ENCODE measurements at regions not wholly inside any gene's neighbourhood (a gene's known extent, or its start where the extent isn't known, plus 50 kb on each side); places are given as distances from the start of the nearest gene placed in this dataset.

DNA sequence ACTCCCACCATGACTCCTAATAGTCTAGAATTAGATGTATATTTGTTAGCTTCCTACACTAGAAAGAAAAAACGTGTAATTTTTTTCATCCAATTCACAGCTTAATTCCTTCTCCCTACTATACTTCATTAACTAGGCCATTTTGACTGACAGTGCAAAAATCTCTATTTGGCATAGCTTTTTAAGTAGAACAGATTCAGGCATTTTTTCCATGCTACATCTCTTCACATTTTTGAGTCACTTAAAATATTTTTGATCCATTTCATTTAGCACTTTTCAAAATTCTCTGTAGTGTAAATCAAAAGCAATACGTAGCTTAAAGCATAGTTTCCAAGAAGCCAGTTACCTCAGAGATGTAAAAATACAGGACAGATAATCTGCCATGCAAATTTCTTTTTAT lies 391.1 kb upstream of the NPVF start:
- H3K27me3 ChIP-seq (ENCODE audit: control insufficient read depth in 1 of 2, insufficient read depth in 2 of 2, low read length in 2 of 2): no peaks in the 10 kb centered on the region
- H3K27ac ChIP-seq (ENCODE audit: low read depth in 2 of 2, low read length in 1 of 2): no peak overlapping the region
- no peaks in the 10 kb centered on the region for H3K9me3 ChIP-seq (ENCODE audit: control insufficient read depth in 2 of 2, insufficient read depth in 1 of 2, low read depth in 1 of 2, low read length in 1 of 2)
- no peaks in the 10 kb centered on the region for H3K36me3 ChIP-seq (ENCODE audit: control insufficient read depth in 2 of 2, insufficient read depth in 2 of 2, low read length in 1 of 2)
- WGBS, 2 donors: 66 to 70% methylated on average over 2 of the region's 2 CpGs
- H3K4me3 ChIP-seq (ENCODE audit: low read depth in 1 of 2, low read length in 2 of 2): no peak overlapping the region
- H3K4me1 ChIP-seq (ENCODE audit: control insufficient read depth in 2 of 2, insufficient read depth in 2 of 2, low read length in 1 of 2): no peaks in the 10 kb centered on the region

DNA sequence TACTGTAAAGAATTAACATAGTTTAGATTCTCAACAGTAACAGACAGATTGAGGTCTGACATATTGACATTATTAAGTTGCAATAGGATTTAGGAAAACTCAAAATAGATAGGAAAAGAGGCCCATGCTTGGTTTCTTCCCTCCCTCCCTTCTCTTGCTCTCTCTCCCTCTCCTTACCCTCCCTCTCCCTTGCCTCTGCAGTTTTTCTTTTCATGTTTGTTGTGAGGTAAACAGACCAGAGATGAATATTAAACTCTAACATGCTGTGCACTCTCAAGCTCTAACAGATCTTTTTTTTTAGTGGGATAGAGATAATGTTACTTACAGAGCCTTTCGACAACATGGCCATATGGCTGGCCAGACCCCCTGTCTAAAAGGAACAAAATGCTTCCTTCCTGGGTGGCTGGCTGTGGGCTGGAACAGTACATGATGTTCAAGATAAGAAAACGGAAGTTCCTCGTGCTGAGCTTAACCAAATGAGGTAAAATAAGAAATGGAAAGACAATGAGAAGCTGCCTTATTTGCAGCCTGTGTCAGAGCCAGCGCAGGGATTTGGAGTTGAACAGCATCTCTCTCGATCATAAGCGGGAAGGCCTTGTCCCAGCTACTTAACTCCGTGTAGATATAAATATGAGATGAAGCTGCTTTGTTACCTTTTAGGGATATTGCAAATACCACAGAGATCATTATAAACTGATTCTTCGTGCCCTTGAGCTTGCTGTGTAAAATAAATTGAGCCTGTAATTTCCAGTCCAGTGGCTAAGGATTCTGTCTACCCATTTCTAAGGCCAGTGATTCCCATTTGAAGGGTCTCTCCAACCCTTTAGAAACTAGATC lies 391.9 kb upstream of the NPVF start:
- H3K9me3 ChIP-seq (ENCODE audit: control insufficient read depth in 2 of 2, insufficient read depth in 1 of 2, low read depth in 1 of 2, low read length in 1 of 2): no peaks in the 10 kb centered on the region
- H3K36me3 ChIP-seq (ENCODE audit: control insufficient read depth in 2 of 2, insufficient read depth in 2 of 2, low read length in 1 of 2): no peaks in the 10 kb centered on the region
- WGBS, 2 donors: 49 to 53% methylated on average over 8 of the region's 8 CpGs
- H3K27ac ChIP-seq (ENCODE audit: low read depth in 2 of 2, low read length in 1 of 2): peak overlapping the region; percentile 65 to 75
- H3K4me3 ChIP-seq (ENCODE audit: low read depth in 1 of 2, low read length in 2 of 2): no peak overlapping the region
- H3K4me1 ChIP-seq (ENCODE audit: control insufficient read depth in 2 of 2, insufficient read depth in 2 of 2, low read length in 1 of 2): no peaks in the 10 kb centered on the region
- no peaks in the 10 kb centered on the region for H3K27me3 ChIP-seq (ENCODE audit: control insufficient read depth in 1 of 2, insufficient read depth in 2 of 2, low read length in 2 of 2)

DNA sequence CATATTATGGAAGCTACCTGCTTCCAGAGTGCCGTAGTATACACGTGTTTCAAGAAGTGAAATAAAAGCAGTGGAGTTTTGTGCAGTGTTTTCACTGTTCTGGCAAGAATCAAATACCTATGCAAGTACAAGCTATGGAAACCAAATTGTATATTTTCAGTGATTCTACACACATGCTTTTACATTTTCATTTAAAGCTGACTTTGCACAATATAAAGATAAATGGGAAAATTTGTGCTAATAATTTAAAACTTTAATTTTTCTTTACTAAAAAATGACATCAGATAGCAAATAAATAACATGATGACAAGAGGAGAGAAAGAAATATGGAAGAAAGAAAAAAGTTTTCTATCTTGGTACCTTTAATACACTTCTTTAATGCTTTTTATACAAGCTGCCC lies 393.7 kb upstream of the NPVF start:
- H3K27ac ChIP-seq (ENCODE audit: low read depth in 2 of 2, low read length in 1 of 2): no peak overlapping the region
- no peaks in the 10 kb centered on the region for H3K36me3 ChIP-seq (ENCODE audit: control insufficient read depth in 2 of 2, insufficient read depth in 2 of 2, low read length in 1 of 2)
- no peaks in the 10 kb centered on the region for H3K9me3 ChIP-seq (ENCODE audit: control insufficient read depth in 2 of 2, insufficient read depth in 1 of 2, low read depth in 1 of 2, low read length in 1 of 2)
- 87 to 89% methylated on average over 2 of the region's 2 CpGs for WGBS, 2 donors
- no peak overlapping the region for H3K4me3 ChIP-seq (ENCODE audit: low read depth in 1 of 2, low read length in 2 of 2)
- no peaks in the 10 kb centered on the region for H3K4me1 ChIP-seq (ENCODE audit: control insufficient read depth in 2 of 2, insufficient read depth in 2 of 2, low read length in 1 of 2)
- H3K27me3 ChIP-seq (ENCODE audit: control insufficient read depth in 1 of 2, insufficient read depth in 2 of 2, low read length in 2 of 2): no peaks in the 10 kb centered on the region

GRCh38 chr7:25622695-25623094 lies 394.4 kb upstream of the NPVF start:
- Histone ChIP-seq H3K4me1 (ENCODE audit: control insufficient read depth in 2 of 2, insufficient read depth in 2 of 2, low read length in 1 of 2) (no peaks in the 10 kb centered on the region), H3K4me3 (ENCODE audit: low read depth in 1 of 2, low read length in 2 of 2) (no peak overlapping the region), H3K36me3 (ENCODE audit: control insufficient read depth in 2 of 2, insufficient read depth in 2 of 2, low read length in 1 of 2) (no peaks in the 10 kb centered on the region), H3K27ac (ENCODE audit: low read depth in 2 of 2, low read length in 1 of 2) (no peak overlapping the region), H3K27me3 (ENCODE audit: control insufficient read depth in 1 of 2, insufficient read depth in 2 of 2, low read length in 2 of 2) (no peaks in the 10 kb centered on the region), H3K9me3 (ENCODE audit: control insufficient read depth in 2 of 2, insufficient read depth in 1 of 2, low read depth in 1 of 2, low read length in 1 of 2) (no peaks in the 10 kb centered on the region)
- WGBS, 2 donors: 55 to 58% methylated on average over 3 of the region's 3 CpGs

DNA sequence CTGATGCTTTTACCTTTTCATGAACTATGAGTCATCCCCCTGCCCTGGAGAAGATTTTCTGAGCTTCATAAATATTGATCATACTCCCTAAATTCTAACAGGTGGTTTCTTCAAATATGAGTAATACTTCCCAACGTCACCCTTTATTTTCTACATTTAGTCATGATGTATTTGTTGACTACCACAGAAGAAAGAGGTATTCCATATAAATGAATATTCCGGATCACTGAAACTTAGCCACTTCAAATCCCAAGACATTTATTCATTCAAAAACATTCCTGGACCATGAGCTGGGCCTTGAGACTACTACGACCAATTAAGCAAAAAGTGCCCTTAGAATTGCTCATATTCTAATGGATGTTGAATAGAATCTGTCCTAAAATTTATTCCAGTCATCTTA lies 395.8 kb upstream of the NPVF start:
- WGBS, 2 donors: 74 to 76% methylated on average over 3 of the region's 3 CpGs
- no peaks in the 10 kb centered on the region for H3K36me3 ChIP-seq (ENCODE audit: control insufficient read depth in 2 of 2, insufficient read depth in 2 of 2, low read length in 1 of 2)
- no peak overlapping the region for H3K27ac ChIP-seq (ENCODE audit: low read depth in 2 of 2, low read length in 1 of 2)
- H3K4me1 ChIP-seq (ENCODE audit: control insufficient read depth in 2 of 2, insufficient read depth in 2 of 2, low read length in 1 of 2): no peaks in the 10 kb centered on the region
- H3K9me3 ChIP-seq (ENCODE audit: control insufficient read depth in 2 of 2, insufficient read depth in 1 of 2, low read depth in 1 of 2, low read length in 1 of 2): no peaks in the 10 kb centered on the region
- no peak overlapping the region for H3K4me3 ChIP-seq (ENCODE audit: low read depth in 1 of 2, low read length in 2 of 2)
- no peaks in the 10 kb centered on the region for H3K27me3 ChIP-seq (ENCODE audit: control insufficient read depth in 1 of 2, insufficient read depth in 2 of 2, low read length in 2 of 2)

DNA sequence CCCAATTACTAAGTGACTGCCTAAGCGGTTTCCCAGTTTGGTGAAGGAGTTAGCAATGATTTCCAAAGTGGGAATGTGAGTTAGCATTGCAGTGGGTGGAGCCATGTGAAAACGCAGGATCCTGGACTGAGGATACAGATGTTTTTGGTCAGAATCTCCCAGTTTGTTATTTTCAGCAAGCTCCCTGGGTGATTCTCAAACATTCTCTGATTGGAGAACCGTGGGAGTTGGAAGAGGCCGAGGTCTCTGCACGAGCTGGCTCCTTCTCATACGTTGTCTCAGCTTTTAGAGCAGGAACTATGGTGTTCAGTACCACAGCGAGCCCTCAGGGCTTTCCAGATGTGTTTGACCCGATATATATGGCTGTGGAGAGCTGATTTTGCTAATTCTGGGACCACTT lies 396.5 kb upstream of the NPVF start:
- Histone ChIP-seq H3K4me3 (ENCODE audit: low read depth in 1 of 2, low read length in 2 of 2) (no peak overlapping the region), H3K27ac (ENCODE audit: low read depth in 2 of 2, low read length in 1 of 2) (peak overlapping the region in 1 of 2 donors; percentile 34), H3K4me1 (ENCODE audit: control insufficient read depth in 2 of 2, insufficient read depth in 2 of 2, low read length in 1 of 2) (no peaks in the 10 kb centered on the region), H3K27me3 (ENCODE audit: control insufficient read depth in 1 of 2, insufficient read depth in 2 of 2, low read length in 2 of 2) (no peaks in the 10 kb centered on the region), H3K36me3 (ENCODE audit: control insufficient read depth in 2 of 2, insufficient read depth in 2 of 2, low read length in 1 of 2) (no peaks in the 10 kb centered on the region), H3K9me3 (ENCODE audit: control insufficient read depth in 2 of 2, insufficient read depth in 1 of 2, low read depth in 1 of 2, low read length in 1 of 2) (no peaks in the 10 kb centered on the region)
- WGBS, 2 donors: 65 to 69% methylated on average over 8 of the region's 8 CpGs

- peak overlapping the region in 1 of 2 donors; percentile 62 for H3K27ac ChIP-seq (ENCODE audit: low read depth in 2 of 2, low read length in 1 of 2)
- no peak overlapping the region for H3K4me3 ChIP-seq (ENCODE audit: low read depth in 1 of 2, low read length in 2 of 2)
- no peaks in the 10 kb centered on the region for H3K27me3 ChIP-seq (ENCODE audit: control insufficient read depth in 1 of 2, insufficient read depth in 2 of 2, low read length in 2 of 2)
- H3K36me3 ChIP-seq (ENCODE audit: control insufficient read depth in 2 of 2, insufficient read depth in 2 of 2, low read length in 1 of 2): no peaks in the 10 kb centered on the region
- no peaks in the 10 kb centered on the region for H3K4me1 ChIP-seq (ENCODE audit: control insufficient read depth in 2 of 2, insufficient read depth in 2 of 2, low read length in 1 of 2)
- WGBS, 2 donors: 58 to 61% methylated on average over 5 of the region's 5 CpGs
- H3K9me3 ChIP-seq (ENCODE audit: control insufficient read depth in 2 of 2, insufficient read depth in 1 of 2, low read depth in 1 of 2, low read length in 1 of 2): no peaks in the 10 kb centered on the region
These were observed 397.2 kb upstream of the NPVF start for GRCh38 chr7:25625306-25625992.

GRCh38 chr7:25626451-25627131 lies 398.3 kb upstream of the NPVF start:
- Histone ChIP-seq H3K9me3 (ENCODE audit: control insufficient read depth in 2 of 2, insufficient read depth in 1 of 2, low read depth in 1 of 2, low read length in 1 of 2) (no peaks in the 10 kb centered on the region), H3K27me3 (ENCODE audit: control insufficient read depth in 1 of 2, insufficient read depth in 2 of 2, low read length in 2 of 2) (no peaks in the 10 kb centered on the region), H3K4me3 (ENCODE audit: low read depth in 1 of 2, low read length in 2 of 2) (no peak overlapping the region), H3K36me3 (ENCODE audit: control insufficient read depth in 2 of 2, insufficient read depth in 2 of 2, low read length in 1 of 2) (no peaks in the 10 kb centered on the region), H3K27ac (ENCODE audit: low read depth in 2 of 2, low read length in 1 of 2) (no peak overlapping the region), H3K4me1 (ENCODE audit: control insufficient read depth in 2 of 2, insufficient read depth in 2 of 2, low read length in 1 of 2) (no peaks in the 10 kb centered on the region)
- 64 to 73% methylated on average over 4 of the region's 4 CpGs for WGBS, 2 donors

GRCh38 chr7:25628446-25628845 lies 400.2 kb upstream of the NPVF start:
- H3K4me3 ChIP-seq (ENCODE audit: low read depth in 1 of 2, low read length in 2 of 2): no peak overlapping the region
- no peaks in the 10 kb centered on the region for H3K36me3 ChIP-seq (ENCODE audit: control insufficient read depth in 2 of 2, insufficient read depth in 2 of 2, low read length in 1 of 2)
- H3K27me3 ChIP-seq (ENCODE audit: control insufficient read depth in 1 of 2, insufficient read depth in 2 of 2, low read length in 2 of 2): no peaks in the 10 kb centered on the region
- WGBS, 2 donors: 69 to 73% methylated on average over 3 of the region's 3 CpGs
- H3K4me1 ChIP-seq (ENCODE audit: control insufficient read depth in 2 of 2, insufficient read depth in 2 of 2, low read length in 1 of 2): no peaks in the 10 kb centered on the region
- no peak overlapping the region for H3K27ac ChIP-seq (ENCODE audit: low read depth in 2 of 2, low read length in 1 of 2)
- no peaks in the 10 kb centered on the region for H3K9me3 ChIP-seq (ENCODE audit: control insufficient read depth in 2 of 2, insufficient read depth in 1 of 2, low read depth in 1 of 2, low read length in 1 of 2)

Data from esophagus (tissue), 2 donors.